Mammary epithelial cell (primary cell): ENCODE measurements at regions not wholly inside any gene's neighbourhood (a gene's known extent, or its start where the extent isn't known, plus 50 kb on each side); places are given as distances from the start of the nearest gene placed in this dataset.
"Not testable (repeated sequence)": the region's sequence is repeated elsewhere in the genome, so short reads cannot be mapped to it uniquely, and the experiment has no call there.

Source experiments
- EZH2 ChIP-seq: IDR thresholded peaks from 2 replicates; pipeline ENCODE4 v1.6.1; 2012; ENCODE audit warnings: low read length, inconsistent platforms, borderline replicate concordance
- TF ChIP-seq, protein P1 (sequence below), 2 donors: IDR thresholded peaks in 1 of 2; conservative IDR thresholded peaks in 1 of 2; 2 replicates each; pipeline ENCODE4 v1.5.1; 2011 to 2012; ENCODE audit warnings: inconsistent platforms in 2 of 2, low read length in 2 of 2, mild to moderate bottlenecking in 2 of 2, control low read depth in 1 of 2, low read depth in 1 of 2; ENCODE audit not compliant: insufficient read depth in 1 of 2; ENCODE audit errors: extremely low read depth in 1 of 2

GRCh38 chr22:44643526-44644101 lies 58.4 kb upstream of the PRR5 start:
- not testable (repeated sequence) for TF ChIP-seq EZH2
- TF ChIP-seq, protein P1, sequence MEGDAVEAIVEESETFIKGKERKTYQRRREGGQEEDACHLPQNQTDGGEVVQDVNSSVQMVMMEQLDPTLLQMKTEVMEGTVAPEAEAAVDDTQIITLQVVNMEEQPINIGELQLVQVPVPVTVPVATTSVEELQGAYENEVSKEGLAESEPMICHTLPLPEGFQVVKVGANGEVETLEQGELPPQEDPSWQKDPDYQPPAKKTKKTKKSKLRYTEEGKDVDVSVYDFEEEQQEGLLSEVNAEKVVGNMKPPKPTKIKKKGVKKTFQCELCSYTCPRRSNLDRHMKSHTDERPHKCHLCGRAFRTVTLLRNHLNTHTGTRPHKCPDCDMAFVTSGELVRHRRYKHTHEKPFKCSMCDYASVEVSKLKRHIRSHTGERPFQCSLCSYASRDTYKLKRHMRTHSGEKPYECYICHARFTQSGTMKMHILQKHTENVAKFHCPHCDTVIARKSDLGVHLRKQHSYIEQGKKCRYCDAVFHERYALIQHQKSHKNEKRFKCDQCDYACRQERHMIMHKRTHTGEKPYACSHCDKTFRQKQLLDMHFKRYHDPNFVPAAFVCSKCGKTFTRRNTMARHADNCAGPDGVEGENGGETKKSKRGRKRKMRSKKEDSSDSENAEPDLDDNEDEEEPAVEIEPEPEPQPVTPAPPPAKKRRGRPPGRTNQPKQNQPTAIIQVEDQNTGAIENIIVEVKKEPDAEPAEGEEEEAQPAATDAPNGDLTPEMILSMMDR (conservative IDR thresholded peaks at IDR 0.05 in 1 of 2, IDR thresholded peaks at IDR 0.05 in 1 of 2; ENCODE audit: extremely low read depth in 1 of 2, insufficient read depth in 1 of 2, low read depth in 1 of 2, low read length in 2 of 2): not testable (repeated sequence)
